T-helper 2 cell treated with Interferon-gamma antibody and Interleukin-4, amounts not matched to agents 100 ng/mL and 5 ng/mL, for 36 hours (primary cell): ENCODE measurements at regions not wholly inside any gene's neighbourhood (a gene's known extent, or its start where the extent isn't known, plus 50 kb on each side); places are given as distances from the start of the nearest gene placed in this dataset.
"Not testable (repeated sequence)": the region's sequence is repeated elsewhere in the genome, so short reads cannot be mapped to it uniquely, and the experiment has no call there.

Experiments used
- intact Hi-C: fragments of 100-400 bp; cut with micrococcal nuclease; formaldehyde crosslinking; loops from one replicate; pipeline ENCODE4 v1.15.1; 2023

DNA sequence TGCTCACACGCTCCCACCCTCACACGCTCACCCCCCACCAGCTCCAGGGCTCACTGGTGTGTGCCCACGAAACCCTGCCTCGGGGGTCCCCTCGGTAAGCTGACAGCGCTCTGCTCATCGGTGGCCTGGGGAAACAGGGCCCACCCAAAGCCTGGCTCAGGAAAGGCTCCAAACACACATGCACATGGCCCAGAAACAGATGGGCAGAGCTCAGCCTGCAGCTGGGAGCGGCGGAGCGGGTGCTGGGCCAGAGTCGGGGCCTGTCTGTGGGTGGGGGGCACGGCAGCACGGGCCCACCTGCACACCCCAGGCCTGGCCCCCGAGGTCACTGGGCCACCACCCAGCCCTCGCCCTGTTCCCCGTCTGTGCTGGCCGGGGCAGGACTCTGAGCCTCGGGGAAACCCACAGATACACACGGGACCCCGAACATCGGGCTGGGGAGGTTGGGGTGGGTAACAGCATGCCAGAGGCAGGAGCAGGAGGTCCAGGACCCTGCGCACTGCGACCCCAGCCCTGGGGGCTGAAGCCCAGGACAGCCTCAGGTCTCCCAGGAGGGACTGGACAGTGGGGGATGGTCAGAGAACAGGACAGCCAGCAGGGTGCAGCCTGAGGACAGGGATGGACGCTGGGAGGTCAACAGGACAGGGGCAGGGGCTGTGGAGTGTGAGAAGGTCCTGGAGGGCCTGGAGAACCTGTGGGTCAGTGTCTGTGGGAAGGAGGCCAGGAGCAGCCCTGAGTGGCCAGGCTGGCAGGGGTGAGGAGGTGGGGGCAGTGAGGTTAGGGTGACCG lies 165.1 kb downstream of the TMEM121 start:
- intact Hi-C loops, result not testable (repeated sequence)

DNA sequence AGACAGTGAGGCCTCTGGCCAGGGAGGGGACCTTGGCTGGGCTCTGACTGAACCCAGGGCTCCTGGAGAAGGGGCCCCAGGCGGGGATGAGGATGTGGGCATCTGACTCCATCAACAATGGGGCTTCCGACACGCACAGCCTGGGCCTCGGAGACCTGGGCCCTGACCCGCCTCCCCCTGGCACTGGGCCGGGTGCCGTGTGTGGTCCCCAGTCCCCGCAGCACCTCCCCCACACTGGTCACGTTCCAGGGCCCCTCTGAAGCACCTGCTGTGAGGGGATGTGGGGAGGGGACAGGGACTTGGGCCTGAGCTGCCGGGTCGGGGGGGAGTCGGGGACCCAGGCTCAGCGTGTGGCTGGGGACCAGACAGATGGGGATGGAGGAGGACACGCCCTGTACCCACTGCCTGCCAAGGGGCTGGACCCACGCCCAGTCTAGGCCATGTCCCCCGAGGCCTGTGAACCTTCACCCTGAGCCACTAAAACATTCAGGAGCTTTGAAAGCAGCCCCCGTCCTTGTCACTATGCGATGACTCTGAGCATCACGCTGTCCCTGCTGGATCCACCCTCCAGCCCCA lies 165.8 kb downstream of the TMEM121 start:
- intact Hi-C loops, result not testable (repeated sequence)

DNA sequence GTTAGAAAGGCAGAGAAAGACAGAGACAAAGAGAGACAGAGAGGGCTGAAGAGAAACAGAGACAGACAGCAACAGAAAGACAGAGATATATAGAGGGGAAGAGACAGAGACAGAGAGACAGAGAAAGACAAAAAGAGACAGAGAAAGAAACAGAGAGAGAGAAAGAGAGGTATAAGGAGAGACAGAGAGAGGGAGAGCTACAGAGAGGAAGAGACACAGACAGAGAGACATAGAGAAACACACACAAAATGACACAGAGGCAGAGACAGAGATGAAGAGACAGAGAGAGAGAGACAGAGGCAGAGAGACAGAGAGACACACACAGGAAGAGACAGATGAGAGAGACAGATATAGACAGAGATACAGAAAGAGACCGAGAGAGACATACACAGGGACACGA lies 168.6 kb downstream of the TMEM121 start:
- intact Hi-C loops, result no loop called here

DNA sequence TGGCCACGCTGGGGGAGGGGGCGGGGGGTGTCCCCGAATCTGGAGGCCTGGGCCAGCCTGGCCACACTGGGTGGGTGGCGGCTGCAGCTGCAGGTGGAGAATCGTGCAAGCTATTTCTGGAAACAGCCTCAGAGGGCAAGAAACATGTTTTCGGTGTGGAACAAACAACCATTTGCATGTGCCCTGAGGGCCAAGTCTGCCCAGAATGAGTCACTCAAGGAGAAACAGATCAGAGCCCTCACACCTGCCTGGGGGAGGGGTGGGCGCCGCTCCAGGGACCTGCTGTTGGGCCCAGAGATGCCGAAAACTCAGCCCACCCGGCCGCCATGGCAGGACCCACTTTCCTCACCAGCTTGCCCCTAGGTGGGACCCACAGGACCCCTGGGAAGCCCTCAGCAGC lies 170.0 kb downstream of the TMEM121 start:
- intact Hi-C loops, result not testable (repeated sequence)

DNA sequence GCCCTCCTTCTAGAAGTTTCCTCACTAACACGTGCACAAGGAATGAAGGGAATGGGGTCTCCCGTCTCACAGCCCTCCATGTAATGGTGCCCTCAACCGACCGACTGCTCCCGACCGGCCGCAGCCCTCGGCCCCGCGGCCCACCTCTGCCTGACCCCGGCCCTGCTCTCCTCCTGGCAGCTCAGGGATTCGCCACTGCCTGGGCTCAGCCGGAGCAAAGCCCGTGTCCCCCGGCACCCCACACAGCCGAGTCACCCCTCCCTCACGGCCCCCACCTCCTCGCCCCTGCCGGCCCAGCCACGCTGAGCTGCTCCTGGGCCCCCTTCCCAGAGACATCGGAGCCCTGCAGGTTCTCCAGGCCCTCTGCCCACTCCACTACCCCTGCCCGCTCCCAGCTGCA lies 171.0 kb downstream of the TMEM121 start:
- intact Hi-C loops, result not testable (repeated sequence)

DNA sequence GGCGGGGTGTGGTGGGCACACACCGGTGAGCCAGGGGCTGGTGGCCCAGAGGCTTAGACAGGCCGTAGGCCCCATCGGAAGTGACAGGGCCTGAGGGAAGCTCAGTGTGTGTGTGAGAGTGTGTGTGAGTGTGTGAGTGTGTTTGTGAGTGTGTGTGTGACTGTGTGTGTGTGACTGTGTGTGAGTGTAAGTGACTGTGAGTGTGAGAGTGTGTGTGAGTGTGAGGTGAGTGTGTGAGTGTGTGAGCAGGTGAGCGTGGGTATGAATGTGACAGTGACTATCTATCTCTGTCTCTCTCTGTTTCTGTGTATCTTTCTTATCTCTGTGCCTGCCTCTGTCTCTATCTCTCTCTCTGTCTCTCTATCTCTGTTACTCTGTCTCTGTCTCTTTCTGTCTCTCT lies 171.6 kb downstream of the TMEM121 start:
- intact Hi-C loops, result not testable (repeated sequence)

DNA sequence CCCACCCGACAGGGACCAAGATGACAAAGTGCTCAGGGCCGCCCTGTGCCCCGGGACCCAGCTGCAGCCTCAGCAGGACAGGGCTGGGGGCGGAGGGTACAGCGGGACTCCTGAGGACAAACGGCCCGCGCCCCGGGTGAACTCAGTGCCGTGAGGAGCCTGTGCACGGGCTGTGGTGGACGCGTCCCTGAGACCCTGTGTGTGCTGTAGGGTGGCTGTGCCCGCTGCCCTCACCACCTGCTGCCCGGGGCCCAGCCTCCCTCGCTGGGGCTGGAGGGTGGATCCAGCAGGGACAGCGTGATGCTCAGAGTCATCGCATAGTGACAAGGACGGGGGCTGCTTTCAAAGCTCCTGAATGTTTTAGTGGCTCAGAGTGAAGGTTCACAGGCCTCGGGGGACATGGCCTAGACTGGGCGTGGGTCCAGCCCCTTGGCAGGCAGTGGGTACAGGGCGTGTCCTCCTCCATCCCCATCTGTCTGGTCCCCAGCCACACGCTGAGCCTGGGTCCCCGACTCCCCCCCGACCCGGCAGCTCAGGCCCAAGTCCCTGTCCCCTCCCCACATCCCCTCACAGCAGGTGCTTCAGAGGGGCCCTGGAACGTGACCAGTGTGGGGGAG lies 172.7 kb downstream of the TMEM121 start:
- intact Hi-C loops, result not testable (repeated sequence)

DNA sequence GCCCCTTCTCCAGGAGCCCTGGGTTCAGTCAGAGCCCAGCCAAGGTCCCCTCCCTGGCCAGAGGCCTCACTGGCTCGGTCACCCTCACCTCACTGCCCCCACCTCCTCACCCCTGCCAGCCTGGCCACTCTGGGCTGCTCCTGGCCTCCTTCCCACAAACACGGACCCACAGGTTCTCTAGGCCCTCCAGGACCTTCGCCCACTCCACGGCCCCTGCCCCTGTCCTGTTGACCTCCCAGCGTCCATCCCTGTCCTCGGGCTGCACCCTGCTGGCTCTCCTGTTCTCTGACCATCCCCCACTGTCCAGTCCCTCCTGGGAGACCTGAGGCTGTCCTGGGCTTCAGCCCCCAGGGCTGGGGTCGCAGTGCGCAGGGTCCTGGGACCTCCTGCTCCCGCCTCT lies 173.3 kb downstream of the TMEM121 start:
- intact Hi-C loops, result not testable (repeated sequence)

DNA sequence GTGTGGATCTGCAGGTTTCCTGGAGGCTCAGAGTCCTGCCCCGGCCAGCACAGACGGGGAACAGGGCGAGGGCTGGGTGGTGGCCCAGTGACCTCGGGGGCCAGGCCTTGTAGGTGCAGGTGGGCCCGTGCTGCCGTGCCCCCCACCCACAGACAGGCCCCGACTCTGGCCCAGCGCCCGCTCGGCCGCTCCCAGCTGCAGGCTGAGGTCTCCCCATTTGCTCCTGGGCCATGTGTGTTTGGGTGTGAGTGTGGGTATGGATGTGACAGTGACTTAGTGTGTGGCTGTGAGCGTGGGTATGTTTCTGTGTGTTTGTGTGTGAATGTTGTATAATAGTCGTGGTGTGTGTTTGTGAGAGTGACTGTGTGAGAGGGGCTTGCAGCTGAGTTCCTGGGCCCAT lies 173.8 kb downstream of the TMEM121 start:
- intact Hi-C loops, result not testable (repeated sequence)

DNA sequence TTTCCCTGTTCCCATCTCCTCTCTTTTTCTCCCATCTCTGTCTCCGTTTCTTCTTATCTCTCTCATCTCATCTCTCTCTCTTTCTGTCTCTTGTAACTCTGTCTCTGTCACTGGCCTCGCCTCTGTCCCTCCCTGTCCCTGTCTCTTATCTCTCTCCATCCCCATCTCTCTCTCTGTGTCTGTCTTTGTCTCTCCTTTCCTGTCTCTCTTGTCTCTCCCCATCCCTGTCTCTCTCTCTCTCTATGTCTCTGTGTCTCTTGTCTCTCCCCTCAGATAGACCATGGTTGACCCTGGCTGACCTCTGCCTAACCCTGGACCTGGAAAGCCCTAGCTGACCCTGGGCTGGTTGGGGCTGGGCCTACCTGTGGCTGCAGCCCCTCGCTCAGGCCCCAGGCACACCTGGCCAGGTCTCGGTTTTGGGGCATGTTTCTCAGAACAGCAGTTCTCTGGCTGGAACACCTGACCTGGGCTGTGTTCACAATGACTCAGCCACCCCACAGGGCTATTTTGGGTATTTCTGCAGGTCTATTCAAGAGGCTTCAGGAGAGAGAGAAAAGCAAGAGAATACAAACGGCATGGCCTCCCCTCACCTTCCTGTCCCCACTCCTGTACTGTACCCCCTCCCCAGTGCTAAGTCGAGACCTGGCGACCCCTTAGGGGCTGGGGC lies 174.4 kb downstream of the TMEM121 start:
- intact Hi-C loops, result no loop called here

DNA sequence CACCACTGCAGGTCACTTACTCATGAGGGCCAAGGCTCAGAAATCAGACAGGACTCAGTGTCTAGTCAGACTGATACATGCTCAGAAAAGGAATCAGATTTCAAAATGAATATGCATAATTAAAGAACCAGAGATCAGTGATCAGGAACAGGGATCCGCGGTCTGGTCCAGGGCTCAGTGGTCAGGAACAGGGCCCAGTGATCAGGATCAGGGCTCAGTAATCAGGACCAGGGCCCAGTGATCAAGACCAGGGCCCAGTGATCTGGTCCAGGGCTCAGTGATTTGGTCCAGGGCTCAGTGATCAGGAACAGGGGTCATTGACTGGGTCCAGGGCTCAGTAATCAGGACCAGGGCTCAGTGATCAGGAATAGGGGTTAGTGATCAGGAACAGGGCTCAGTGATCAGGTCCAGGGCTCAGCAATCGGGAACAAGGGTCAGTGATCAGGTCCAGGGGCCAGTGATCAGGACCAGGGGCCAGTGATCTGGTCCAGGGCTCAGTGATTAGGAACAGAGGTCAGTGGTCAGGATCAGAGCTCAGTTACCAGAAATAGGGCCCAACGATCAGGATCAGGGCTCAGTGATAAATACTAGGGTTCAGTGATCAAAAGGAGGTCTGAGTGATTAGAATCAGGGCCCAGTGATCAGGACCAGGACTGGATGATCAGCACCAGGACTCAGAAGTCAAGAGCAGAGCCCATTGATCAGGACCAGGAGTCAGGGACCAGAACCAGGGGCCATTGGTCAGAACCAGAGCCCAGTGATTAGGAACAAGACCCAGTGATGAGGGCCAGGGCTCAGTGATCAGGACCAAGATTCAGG lies 175.3 kb downstream of the TMEM121 start:
- intact Hi-C loops, result no loop called here

DNA sequence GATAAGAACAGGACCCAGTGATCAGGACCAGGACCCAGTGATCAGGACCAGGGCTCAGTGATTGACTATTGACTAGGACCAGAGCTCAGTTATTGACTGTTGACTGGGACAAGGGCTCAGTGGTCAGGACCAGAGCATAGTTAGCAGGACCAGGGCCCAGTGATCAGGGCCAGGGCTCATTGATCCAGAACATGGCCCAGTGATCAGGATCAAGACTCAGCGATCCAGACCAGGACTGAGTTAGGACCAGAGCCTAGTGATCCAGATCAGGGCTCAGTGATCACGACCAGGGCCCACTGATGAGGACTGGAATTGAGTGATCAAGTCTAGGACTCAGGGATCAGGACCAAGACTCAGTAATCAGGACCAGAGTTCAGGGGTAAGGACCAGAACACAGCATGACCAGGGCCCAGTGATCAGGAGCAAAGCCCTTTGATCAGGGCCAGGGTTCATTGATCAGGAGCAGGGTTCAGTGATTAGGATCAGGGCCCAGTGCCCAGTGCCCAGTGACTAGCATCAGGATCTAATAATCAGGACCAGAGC lies 176.0 kb downstream of the TMEM121 start:
- intact Hi-C loops, result no loop called here

DNA sequence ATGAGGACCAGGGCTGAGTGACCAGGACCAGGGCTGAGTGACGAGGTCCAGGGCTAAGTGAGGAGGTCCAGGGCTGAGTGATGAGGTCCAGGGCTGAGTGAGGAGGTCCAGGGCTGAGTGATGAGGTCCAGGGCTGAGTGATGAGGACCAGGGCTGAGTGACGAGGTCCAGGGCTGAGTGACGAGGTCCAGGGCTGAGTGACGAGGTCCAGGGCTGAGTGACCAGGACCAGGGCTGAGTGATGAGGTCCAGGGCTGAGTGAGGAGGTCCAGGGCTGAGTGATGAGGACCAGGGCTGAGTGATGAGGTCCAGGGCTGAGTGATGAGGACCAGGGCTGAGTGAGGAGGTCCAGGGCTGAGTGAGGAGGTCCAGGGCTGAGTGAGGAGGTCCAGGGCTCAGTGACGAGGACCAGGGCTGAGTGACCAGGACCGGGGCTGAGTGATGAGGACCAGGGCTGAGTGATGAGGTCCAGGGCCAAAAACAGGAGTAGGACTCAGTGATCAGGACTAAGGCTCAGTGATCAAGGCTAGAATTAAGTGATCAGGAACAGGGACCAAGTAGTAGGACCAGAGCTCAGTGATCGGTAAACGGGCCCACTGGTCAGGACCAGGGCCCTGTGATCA lies 176.8 kb downstream of the TMEM121 start:
- intact Hi-C loops, result not testable (repeated sequence)

DNA sequence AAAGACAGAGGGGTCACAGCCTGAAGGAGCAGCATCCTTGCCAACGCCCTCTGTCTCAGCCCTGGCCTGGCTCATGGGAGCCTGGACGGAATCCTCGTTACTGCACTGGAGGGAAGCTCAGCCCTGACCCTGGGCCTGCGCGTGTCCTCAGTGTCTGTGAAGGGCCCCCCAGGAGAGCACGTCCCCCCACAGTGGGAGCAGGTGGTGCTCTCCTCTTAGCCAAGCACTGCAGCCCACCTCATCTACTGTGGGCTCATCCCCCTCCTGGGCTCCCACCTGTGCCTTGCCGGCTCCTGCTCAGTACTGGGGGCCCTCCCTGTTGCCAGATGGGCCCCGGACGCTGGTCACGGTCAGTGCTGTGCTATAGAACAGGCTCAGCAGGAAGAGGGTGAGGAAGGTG lies 177.7 kb downstream of the TMEM121 start:
- intact Hi-C loops, result not testable (repeated sequence)

DNA sequence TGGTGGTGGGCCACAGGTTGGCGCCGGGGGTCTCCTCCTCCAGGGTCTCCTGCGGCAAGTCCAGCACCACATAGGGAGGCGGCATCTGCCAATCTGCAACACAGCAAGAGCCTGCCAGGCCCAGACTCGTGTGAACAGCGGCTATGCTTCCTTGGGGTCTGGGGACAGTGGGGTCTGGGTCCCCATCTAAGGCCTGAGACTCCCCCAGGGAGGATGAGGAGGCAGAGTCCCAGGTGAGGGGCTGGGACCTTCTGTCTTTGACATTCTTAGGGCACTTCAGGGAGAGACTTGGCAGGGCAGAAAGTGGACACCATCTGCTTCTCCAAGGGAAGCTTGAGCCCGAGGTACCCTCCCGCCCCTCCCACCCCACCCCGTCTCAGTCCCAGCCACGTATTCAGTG lies 178.1 kb downstream of the TMEM121 start:
- intact Hi-C loops, result not testable (repeated sequence)

DNA sequence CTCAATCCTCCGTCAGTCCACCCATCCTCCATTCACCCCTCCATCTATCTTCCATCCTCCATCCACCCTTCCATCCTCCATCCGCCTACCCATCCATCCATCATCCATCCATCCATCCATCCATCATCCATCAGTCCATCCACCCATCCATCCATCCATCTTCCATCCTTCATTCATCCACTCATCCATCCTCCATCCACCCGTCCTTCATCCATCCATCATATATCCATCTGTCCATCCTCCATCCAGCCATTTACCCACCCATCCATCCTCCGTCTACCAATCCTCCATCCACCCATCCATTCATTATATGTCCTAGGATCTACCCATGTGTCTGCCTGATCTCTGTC lies 179.1 kb downstream of the TMEM121 start:
- intact Hi-C loops, result not testable (repeated sequence)

DNA sequence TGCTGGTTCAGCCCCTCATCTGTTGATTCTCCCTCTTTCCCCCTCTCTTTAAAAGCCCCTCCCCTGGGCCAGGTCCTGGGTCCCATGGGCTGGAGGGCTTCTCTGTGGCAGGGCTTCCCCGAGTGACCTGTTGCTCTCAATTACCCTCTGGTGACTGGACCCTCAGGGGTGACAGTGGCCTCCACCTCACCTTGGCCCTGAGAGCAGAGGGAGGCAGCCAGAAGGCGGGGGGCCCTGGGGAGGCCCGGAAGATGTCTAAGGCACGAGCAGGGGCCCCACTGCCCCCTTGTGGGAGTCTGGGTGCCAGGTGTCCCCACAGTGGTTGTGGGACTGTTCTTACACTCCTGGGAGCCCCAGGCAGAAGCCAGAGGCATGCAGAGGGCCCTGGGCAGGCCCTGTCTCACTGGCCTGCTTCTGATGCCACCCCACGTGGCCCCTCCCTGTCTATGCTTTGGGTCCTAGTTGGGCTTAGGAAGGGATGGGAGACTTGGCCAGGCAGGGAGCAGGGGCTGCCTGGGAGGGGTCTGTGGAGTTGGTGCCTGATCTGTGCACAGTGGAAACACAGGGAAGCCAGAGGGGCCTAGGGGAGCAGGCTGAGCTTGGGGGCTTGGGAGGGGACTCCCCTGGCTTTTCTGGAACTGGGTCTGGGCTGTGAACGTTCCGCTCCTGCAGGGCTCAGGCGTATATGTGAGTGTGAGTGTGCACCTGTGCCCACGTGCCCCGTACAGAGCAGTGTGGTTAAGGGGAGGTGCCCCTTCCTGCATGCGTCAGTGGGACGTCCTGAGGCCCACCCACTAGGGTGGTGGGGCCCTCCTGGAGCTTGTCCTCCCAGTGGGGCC lies 179.7 kb downstream of the TMEM121 start:
- intact Hi-C loops, result not testable (repeated sequence)

DNA sequence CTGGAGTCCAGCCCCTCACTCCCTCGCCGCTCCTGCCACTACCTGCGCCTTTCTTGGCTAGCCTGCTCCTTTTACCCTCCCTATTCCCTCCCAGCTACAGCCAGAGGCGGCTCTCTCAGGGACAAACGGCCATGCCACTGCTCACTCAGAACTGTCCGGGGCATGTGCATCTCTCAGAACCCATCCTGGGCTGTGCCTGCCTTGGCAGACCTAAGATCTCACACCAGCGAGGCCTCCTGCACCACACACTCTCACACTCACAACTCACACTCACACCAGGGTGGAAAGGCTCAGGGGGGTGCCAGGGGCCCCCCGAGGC lies 180.3 kb downstream of the TMEM121 start:
- intact Hi-C loops, result not testable (repeated sequence)

DNA sequence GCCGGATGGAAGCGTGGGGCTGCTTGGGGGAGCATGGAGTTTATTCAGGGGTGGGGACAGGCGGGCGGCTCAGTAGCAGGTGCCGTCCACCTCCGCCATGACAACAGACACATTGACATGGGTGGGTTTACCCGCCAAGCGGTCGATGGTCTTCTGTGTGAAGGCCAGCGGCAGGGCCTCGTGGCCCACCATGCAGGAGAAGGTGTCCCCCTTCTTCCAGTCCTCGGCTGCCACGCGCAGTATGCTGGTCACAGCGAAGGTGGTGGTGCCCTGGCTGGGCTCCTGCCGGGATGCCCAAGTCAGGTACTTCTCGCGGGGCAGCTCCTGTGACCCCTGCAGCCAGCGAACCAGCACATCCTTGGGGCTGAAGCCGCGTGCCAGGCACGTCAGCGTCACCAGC lies 180.7 kb downstream of the TMEM121 start:
- intact Hi-C loops, result not testable (repeated sequence)

DNA sequence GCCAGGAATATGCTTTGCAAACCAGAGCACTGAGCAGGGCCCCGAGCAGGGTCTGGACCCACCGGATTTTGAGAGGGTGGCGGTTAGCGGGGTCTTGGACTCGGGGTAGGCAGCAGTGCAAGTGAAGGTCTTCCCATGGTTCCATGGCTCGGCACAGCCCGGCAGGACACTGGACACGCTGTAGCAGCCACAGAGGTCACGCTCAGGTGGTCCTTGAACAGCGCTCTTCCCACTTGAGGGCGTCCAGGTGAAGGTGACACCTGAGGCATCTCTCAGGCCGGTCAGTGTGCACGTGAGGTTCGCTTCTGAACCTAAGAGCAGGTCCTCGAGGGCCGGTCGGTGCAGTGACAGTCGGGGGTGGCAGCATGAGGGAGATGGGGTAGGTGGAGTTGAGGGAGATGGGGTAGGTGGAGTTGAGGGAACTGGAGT lies 181.4 kb downstream of the TMEM121 start:
- intact Hi-C loops, result not testable (repeated sequence)
